ENCODE measurements at regions not wholly inside any gene's neighbourhood (a gene's known extent, or its start where the extent isn't known, plus 50 kb on each side); places are given as distances from the start of the nearest gene placed in this dataset.

DNA sequence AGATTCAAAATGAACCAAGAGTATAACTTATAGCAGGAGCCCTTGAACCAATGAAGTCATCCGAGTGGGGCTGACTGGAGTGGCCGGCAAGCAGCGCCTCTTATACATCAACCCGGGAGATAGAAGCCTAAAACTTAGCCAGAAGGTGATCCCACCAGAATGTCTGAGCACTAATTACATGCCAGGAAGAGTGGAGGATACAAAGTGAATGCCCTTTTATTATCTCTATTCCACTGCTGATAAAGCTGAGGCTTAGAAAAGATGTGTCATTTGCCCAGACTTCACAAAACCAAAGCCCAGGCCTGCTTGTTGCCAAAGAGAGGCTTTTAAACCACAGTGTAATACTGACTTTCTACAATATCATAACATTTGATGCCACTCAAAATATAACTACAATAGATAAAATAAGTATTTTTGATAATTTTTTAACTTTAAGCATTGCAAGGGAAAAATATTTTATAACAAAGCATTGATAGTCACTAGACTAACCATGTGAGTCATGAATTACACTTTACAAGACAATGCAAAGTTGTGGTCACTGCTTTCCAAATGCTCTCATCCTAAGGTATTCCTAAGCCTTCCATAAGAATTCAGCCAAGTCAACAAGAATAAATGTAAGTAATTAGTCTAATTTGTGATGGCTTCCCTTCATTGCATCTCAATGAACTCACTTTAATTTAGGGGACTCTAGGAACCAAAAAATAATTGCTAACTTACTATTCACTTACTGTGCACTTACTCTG is 58.6 kb upstream of the ARID5B start:
- no peak for DNase-seq (ENCODE audit: low spot score)

DNA sequence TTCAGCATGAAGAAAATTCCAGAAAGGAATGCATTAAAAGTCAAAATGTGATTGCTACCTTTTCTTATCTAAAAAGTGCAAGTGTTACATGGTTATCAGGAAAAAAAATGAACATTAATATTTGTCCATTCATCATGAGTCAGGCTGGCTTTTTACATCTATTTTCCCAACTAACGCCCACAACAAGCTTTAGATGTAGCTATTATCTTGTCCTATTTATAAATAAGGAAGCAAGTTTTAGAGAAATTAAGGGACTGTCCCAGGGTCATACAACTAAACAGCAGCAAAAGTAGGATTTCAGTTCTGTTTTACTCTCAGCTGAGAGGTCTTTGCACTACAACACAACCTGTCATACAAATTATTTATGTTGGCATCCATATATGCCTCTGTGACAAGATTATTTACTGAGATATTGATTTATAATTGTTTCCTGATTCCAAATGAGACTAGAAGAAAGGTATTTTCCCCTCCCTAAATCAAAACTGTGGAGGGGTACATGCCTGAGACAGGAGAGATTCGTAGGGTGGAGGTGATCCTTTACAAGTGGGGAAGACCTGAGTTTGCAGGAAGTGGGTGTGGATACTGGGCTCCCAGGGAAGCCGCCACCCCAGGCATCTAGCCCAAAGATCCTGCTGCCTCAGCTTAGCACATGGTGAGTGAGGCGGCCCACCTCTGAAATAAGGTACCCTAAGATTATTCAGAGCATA is 57.2 kb upstream of the ARID5B start:
- no peak for DNase-seq (ENCODE audit: low spot score)

DNA sequence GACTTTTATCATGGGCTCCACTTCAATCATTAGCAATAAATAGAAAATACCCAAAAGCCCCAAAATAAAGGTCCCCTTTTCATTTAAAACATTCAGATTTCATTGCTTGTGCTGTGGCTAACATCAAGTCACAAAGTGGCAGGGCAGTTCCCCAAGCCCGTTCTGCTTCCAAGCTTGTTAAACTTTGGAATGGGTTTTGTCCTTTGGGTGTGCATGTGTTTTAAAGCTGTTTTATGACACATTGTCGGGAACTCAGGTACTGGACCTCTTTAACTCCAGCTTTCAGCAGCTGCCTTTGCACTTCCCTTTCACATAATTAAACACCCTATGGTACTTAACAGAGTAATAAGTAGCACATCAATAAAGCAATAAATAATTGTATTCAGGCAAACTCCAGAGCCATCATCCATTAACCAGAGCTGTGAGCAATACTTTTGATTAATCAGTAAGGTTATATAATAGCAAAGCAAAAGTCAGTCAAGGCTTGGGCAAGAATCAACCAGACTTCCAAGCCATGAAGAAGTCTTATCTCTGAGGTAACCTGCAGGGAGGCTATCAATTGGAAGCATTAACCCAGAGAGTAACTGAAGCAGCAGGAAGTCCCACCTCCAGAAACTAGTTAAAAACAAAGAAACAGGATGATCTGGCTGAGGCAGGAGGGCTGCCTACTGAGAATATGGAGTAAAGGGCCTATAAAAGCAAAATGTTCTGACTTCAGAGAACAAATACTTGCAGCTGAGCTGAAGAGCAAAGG is 56.1 kb upstream of the ARID5B start:
- DNase-seq (ENCODE audit: low spot score): no peak

DNA sequence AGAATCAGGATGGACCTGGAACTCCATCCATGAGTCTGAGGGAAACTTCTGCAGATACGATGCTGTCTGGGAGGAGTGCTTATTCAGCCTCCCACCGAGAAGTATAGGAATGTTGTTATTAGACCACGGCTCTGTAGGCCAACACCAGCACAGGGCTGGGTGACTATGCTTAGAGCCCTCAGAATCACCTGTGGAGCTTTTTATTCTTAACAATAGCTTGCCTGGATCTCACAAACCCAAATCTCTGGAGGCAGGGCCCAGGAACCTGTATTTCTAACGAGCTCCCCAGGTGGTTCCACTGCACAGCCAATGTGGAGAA is 55.6 kb upstream of the ARID5B start:
- DNase-seq (ENCODE audit: low spot score): no peak

DNA sequence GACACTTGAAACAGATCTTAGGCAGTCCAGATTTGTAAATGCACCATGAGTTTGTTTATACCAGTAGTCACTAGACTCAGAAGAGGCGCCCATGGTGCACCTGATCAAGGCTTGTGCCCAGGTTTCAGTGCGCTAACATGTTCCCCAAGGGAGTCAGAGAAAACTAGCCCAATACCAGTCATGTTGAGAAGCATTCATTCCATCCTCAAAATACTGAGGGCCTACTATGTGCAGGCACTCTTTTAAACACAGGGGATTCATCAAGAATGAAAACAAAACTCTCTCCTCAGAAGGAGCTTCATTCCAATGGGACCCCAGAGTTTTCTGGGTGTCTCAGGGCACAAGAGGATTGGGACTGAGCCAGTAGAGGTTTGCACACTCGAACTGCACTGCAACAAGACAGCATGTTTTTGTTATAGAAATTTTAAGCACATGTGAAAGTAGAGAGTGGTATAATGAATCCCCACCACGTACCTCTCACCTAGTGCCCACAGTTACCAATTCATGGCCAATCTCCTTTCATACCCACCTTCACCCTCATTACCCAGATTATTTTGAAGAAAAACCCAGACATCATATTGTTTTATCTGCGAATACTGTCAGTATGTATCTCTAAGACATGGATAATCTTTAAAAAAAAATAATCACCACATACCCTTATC is 55.0 kb upstream of the ARID5B start:
- DNase-seq (ENCODE audit: low spot score): no peak

DNA sequence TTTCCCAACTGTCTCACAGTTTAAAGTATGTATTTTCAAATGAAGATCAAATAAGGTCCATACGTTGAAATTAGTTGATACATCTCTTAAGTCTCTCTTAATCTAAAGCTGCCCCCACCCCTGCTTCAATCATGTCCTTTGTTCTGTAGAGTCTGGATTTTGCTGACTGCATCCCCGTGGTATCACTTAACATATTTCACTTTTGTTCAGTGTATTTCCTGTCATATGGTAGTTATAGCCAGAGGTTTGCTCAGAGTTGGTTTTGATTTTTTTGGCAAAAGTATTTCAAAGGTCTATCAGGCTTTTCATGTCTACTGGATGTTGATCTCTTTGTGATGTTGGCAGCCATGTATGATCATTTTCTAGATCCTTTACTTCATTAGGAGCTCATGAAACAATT is 54.4 kb upstream of the ARID5B start:
- DNase-seq (ENCODE audit: low spot score): no peak

DNA sequence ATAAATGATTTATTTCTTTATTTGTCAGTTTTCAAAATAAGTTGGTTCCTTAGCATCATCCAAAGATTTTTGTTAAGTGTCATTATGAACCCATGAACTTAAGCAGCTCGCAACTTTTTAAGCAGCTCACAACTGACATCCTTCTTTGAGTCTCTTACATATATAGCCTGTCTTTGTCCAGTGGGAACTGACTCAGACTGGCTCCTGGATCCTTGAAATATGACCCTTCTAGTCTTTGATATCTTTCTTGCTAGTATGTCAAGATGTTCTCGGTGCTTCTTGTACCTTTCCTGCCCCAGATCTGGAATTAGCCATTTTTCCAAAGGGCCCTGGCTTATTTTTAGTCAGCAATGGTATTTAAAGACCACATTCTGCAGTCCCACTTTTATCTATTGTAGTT is 53.9 kb upstream of the ARID5B start:
- no peak for DNase-seq (ENCODE audit: low spot score)

DNA sequence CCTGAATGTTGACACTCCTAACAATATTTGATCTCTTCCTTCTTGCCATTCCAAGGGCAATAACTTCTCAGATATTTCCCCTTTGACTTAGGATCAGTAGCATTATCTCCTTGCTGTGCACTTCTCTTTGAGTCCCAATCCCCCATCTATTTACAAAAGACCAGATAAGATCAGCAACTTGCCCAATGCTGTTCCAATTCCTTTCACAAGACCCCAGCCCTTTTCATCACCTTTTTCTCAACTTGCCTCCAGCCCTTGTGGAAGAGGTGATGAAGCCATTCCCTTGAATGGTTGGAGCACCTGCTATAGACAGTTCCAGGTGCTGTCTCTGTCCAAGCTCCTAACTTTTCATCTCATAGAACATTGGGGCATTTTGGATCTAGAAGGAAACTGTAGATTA is 51.1 kb upstream of the ARID5B start:
- no peak for DNase-seq (ENCODE audit: low spot score)
